ENCODE measurements at regions not wholly inside any gene's neighbourhood (a gene's known extent, or its start where the extent isn't known, plus 50 kb on each side); places are given as distances from the start of the nearest gene placed in this dataset.
"Not testable (repeated sequence)": the region's sequence is repeated elsewhere in the genome, so short reads cannot be mapped to it uniquely, and the experiment has no call there.

DNA sequence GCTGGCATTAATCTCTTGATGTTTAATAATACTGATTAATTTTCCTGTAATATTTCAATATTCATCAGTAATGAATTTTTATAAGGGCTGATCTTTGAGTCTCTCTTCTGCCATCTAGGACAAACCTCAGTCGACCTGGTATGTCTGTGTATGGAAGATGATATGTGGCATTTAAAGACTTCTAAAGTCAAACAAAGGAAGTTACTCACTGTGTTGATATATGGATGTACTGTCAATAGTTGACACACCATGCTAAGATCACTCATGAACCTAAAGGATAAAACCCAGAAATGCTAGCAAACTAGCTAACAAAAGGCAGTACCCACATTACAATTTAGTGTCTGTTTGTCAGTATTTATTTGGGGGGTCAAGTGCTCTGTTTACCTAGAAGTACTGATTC is 380.7 kb upstream of the GOT2 start:
- FAIRE-seq: no peak

- no peak for FAIRE-seq
Measured at GRCh38 chr16:59113004-59113670, 379.0 kb upstream of the GOT2 start.

GRCh38 chr16:59111280-59111679 is 377.2 kb upstream of the GOT2 start:
- no peak for FAIRE-seq

- no peak for FAIRE-seq
Measured at GRCh38 chr16:59108374-59108773, 374.3 kb upstream of the GOT2 start.

DNA sequence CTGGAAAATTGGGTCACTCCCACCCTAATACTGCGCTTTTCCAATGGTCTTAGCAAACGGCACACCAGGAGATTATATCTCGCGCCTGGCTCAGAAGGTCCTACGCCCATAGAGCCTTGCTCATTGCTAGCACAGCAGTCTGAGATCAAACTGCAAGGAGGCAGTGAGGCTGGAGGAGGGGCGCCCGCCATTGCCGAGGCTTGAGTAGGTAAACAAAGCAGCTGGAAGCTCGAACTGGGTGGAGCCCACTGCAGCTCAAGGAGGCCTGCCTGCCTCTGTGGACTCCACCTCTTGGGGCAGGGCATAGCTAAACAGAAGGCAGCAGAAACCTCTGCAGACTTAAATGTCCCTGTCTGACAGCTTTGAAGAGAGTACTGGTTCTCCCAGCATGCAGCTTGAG is 362.6 kb upstream of the GOT2 start:
- not testable (repeated sequence) for FAIRE-seq

GRCh38 chr16:59090541-59090940 is 356.4 kb upstream of the GOT2 start:
- FAIRE-seq: no peak

GRCh38 chr16:59088431-59088830 is 354.3 kb upstream of the GOT2 start:
- no peak for FAIRE-seq

- no peak for FAIRE-seq
Measured at GRCh38 chr16:59087641-59088040, 353.5 kb upstream of the GOT2 start.

DNA sequence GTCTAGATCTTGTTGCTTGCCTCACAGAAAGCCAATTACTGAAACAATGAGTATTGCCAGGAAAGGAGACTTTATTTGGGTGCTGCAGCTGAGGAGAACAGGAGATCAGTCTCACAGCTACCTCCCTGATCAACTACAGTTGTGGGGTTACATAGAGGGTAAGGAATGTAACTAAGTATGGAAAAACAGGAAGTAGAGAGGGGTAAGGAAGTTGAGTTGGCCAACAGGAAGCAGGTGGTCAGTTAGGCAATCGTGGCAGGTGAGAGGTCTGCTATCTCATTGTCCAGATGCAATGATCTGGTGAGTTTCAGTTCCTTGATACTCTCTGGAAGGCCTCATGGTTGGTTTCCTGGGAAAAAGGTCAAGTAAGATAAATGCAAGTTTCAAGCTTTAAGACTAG is 333.1 kb upstream of the GOT2 start:
- FAIRE-seq: no peak

GRCh38 chr16:59060207-59060606 is 326.1 kb upstream of the GOT2 start:
- FAIRE-seq: no peak

- FAIRE-seq: no peak
Measured at GRCh38 chr16:59058250-59058649, 324.1 kb upstream of the GOT2 start.

GRCh38 chr16:59053911-59054310 is 319.8 kb upstream of the GOT2 start:
- FAIRE-seq: no peak

DNA sequence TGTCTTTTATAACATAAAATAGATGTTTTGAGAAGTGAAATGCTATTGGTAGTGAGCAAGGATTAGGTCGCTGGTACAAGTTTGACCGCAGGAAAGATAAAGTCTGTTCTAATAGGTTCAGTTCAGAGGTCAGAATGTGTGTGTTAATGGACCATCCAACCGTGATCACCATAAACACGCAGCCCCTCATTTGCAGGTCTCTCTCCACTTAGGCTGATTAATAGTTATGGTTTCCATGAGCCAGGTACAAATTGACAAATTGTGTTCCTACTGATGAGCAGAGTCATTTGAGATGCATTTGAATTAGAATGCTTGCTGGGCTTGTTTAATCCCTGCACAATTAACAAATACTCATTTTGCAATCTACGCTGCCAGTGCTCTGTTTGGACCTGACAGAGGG is 318.1 kb upstream of the GOT2 start:
- FAIRE-seq: no peak

- no peak for FAIRE-seq
Measured at GRCh38 chr16:59048876-59049275, 314.8 kb upstream of the GOT2 start.

DNA sequence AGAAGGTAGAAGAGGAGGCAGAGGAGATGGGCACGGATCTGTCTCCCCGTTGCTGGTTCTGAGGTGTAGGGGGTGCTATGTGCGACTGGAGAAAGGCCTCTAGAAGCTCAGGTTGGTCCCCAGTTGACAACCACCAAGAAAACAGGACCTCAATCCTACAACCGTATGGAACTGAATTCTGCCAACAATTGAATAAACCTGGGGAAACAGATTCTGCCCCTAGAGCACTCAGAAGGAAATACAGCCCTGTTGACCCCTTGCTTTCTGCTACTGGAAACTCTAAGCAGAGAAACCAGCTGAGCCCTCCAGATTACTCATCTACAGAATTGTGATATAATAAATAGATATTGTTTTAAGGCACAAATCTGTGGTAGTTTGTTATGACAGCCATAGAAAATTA is 313.0 kb upstream of the GOT2 start:
- no peak for FAIRE-seq

- FAIRE-seq: no peak
Measured at GRCh38 chr16:59046335-59046734, 312.2 kb upstream of the GOT2 start.

DNA sequence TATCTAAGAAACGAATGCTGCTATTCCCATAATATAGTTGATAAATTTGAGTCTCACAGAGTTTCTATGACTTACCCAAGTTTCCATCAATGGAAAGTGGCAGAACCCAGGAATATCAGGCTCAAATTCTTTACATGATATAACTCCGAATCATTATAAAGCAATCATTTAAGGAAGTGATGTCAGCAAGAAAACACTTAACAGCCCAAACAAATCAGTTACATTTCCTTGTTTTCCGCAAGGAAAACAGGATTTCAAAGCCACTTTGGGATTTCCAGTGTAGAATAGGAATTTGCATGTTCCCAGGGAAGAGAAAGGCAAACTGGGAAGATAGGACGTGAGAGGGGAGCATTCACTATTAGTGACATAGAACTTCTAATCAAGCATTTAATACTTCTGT is 311.4 kb upstream of the GOT2 start:
- no peak for FAIRE-seq

DNA sequence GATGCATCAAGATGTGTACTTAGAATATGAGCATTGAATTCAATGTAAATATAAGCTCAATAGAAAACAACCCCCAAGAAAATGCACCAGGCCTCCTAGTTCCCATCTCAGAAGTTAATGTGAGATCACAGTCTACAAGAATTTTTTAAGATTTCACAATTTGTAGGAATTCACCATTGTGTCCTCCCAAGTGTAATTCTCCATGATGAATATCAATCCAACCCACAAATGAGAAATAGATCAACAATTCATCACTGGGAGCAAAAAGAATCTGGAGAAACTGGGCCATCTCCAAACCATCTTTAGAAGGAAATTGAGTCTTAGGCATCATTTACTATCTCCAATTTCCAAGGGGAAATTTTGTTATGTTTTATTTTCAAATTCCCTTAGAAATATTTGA is 310.5 kb upstream of the GOT2 start:
- no peak for FAIRE-seq

DNA sequence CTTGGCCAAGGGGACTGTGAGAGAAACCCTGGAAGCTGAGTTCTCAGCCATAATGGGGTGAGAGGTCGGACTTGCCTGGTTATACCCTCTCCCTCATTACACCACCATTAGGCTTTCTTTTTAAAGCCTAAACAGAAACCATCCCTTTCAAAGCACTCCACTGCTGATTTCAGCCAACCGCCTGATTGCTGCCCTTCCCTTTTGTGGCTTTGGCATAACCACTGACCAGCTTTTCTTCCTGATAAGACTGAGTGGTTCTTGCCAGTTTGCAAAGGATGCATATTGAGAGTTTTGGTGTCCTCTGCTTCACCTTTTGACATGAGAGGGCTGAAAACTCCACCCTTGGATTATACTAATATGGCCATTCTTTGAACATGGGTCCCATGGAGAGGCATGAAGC is 308.2 kb upstream of the GOT2 start:
- no peak for FAIRE-seq

GRCh38 chr16:59039066-59039720 is 305.1 kb upstream of the GOT2 start:
- no peak for FAIRE-seq

- FAIRE-seq: no peak
Measured at GRCh38 chr16:59030923-59031485, 296.9 kb upstream of the GOT2 start.

DNA sequence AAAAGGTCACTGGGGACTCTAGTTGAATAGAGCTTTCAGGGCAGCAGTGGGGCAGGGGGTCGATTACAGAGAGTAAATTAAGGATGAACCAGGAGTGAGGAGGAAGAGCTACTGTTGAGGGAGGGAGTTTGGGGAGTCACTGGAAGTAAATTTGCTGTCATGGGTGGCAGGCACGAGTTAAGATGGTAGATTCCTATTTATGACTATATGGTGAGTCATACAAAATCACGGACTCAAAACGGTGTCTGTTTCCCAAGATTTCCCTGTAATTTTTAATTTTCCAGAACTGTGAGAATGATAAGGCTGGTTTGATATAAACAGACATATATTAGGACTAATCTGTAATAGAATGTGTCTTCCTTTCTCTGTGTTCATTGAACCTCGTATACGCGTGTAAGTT is 287.6 kb upstream of the GOT2 start:
- FAIRE-seq: no peak

- no peak for FAIRE-seq
Measured at GRCh38 chr16:59013930-59014329, 279.8 kb upstream of the GOT2 start.

GRCh38 chr16:58999762-59000161 is 265.6 kb upstream of the GOT2 start:
- FAIRE-seq: no peak

- FAIRE-seq: not testable (repeated sequence)
Measured at GRCh38 chr16:58992755-58993154, 258.6 kb upstream of the GOT2 start.
